ENCODE measurements at regions not wholly inside any gene's neighbourhood (a gene's known extent, or its start where the extent isn't known, plus 50 kb on each side); places are given as distances from the start of the nearest gene placed in this dataset.

- TF ChIP-seq, protein P1, sequence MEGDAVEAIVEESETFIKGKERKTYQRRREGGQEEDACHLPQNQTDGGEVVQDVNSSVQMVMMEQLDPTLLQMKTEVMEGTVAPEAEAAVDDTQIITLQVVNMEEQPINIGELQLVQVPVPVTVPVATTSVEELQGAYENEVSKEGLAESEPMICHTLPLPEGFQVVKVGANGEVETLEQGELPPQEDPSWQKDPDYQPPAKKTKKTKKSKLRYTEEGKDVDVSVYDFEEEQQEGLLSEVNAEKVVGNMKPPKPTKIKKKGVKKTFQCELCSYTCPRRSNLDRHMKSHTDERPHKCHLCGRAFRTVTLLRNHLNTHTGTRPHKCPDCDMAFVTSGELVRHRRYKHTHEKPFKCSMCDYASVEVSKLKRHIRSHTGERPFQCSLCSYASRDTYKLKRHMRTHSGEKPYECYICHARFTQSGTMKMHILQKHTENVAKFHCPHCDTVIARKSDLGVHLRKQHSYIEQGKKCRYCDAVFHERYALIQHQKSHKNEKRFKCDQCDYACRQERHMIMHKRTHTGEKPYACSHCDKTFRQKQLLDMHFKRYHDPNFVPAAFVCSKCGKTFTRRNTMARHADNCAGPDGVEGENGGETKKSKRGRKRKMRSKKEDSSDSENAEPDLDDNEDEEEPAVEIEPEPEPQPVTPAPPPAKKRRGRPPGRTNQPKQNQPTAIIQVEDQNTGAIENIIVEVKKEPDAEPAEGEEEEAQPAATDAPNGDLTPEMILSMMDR (IDR thresholded peaks at IDR 0.05; ENCODE audit: low read length) = no peak
- no peak for TF ChIP-seq EZH2 (IDR thresholded peaks at IDR 0.05; ENCODE audit: borderline replicate concordance, low read length)
These were observed 325.9 kb upstream of the PODXL start for GRCh38 chr7:131882321-131882720.
